GM23338 (cell line): ENCODE measurements at regions not wholly inside any gene's neighbourhood (a gene's known extent, or its start where the extent isn't known, plus 50 kb on each side); places are given as distances from the start of the nearest gene placed in this dataset.

ENCODE experiments used
- ATAC-seq: fragments of 200-7000 bp; cut with Tn5 transposase; 3 replicates; pipeline ENCODE4 v1.9.1; 2020
- DNase-seq: peaks from one replicate; pipeline ENCODE4 v3.0.0-alpha.2; 2015; ENCODE audit warnings: low spot score
- H2AFZ ChIP-seq: fragments of 200-600 bp; sonication (generic); 2 replicates; pipeline ENCODE4 v1.8.0; 2016; ENCODE audit warnings: antibody characterized with exemption, mild to moderate bottlenecking, moderate library complexity
- H3F3A ChIP-seq: fragments of 200-600 bp; sonication (generic); replicated peaks from 2 replicates; pipeline ENCODE4 v1.8.0; 2017; ENCODE audit warnings: antibody characterized with exemption, mixed run types, low read depth
- H3K27ac ChIP-seq: fragments of 200-600 bp; sonication (generic); 2 replicates; pipeline ENCODE4 v1.6.1; 2016; ENCODE audit warnings: low read depth
- H3K27me3 ChIP-seq: fragments of 200-600 bp; sonication (generic); 2 replicates; pipeline ENCODE4 v1.8.0; 2016; ENCODE audit warnings: mild to moderate bottlenecking, mixed run types, moderate library complexity; ENCODE audit not compliant: insufficient read depth
- H3K36me3 ChIP-seq: fragments of 200-600 bp; sonication (generic); 2 replicates; pipeline ENCODE4 v1.8.0; 2016; ENCODE audit warnings: mild to moderate bottlenecking; ENCODE audit not compliant: insufficient read depth
- H3K4me1 ChIP-seq: fragments of 200-600 bp; sonication (generic); 2 replicates; pipeline ENCODE4 v1.8.0; 2016; ENCODE audit warnings: mild to moderate bottlenecking, moderate library complexity; ENCODE audit not compliant: insufficient read depth
- H3K4me2 ChIP-seq: fragments of 200-600 bp; sonication (generic); 2 replicates; pipeline ENCODE4 v1.7.1; 2017; ENCODE audit warnings: mixed run types
- H3K4me3 ChIP-seq: fragments of 200-600 bp; sonication (generic); 2 replicates; pipeline ENCODE4 v1.6.1; 2016; ENCODE audit warnings: mixed run types
- H3K79me2 ChIP-seq: fragments of 200-600 bp; sonication (generic); replicated peaks from 2 replicates; pipeline ENCODE4 v1.8.0; 2017; ENCODE audit warnings: mild to moderate bottlenecking; ENCODE audit not compliant: insufficient read depth
- H3K9me2 ChIP-seq: fragments of 200-600 bp; sonication (generic); 2 replicates; pipeline ENCODE4 v1.8.0; 2017; ENCODE audit not compliant: insufficient read depth
- H4K20me1 ChIP-seq: fragments of 200-600 bp; sonication (generic); replicated peaks from 2 replicates; pipeline ENCODE4 v1.8.0; 2017; ENCODE audit warnings: mild to moderate bottlenecking; ENCODE audit not compliant: insufficient read depth
- H3K27ac Mint-ChIP-seq: 2 replicates; pipeline ENCODE4 v1.8.0; 2020; ENCODE audit warnings: inconsistent platforms, mild to moderate bottlenecking, moderate library complexity, mixed read lengths
- H3K27me3 Mint-ChIP-seq: 3 replicates; pipeline ENCODE4 v1.8.0; 2022; ENCODE audit warnings: low read depth, mild to moderate bottlenecking, moderate library complexity, mixed read lengths, inconsistent platforms; ENCODE audit not compliant: insufficient read depth, poor library complexity
- H3K36me3 Mint-ChIP-seq: 3 replicates; pipeline ENCODE4 v1.8.0; 2021; ENCODE audit warnings: low read depth, mild to moderate bottlenecking, inconsistent platforms, moderate library complexity, mixed read lengths
- H3K4me1 Mint-ChIP-seq: 3 replicates; pipeline ENCODE4 v1.8.0; 2020; ENCODE audit warnings: mild to moderate bottlenecking, inconsistent platforms, mixed read lengths
- H3K4me3 Mint-ChIP-seq: 3 replicates; pipeline ENCODE4 v1.8.0; 2021; ENCODE audit warnings: moderate library complexity, mild to moderate bottlenecking, inconsistent platforms, mixed read lengths
- H3K9me3 Mint-ChIP-seq: 3 replicates; pipeline ENCODE4 v1.8.0; 2020; ENCODE audit warnings: moderate library complexity, mild to moderate bottlenecking, inconsistent platforms, mixed read lengths
- CTCF ChIP-seq, 2 experiments: fragments of 200-600 bp in 1 of 2; sonication (generic) in 1 of 2; conservative IDR thresholded peaks; 2 replicates each; pipeline versions ENCODE4 v1.5.1 to v1.6.1; 2016 to 2017; ENCODE audit warnings: antibody characterized with exemption in 2 of 2, low read depth in 2 of 2, mild to moderate bottlenecking in 2 of 2, moderate library complexity in 1 of 2
- EZH2 ChIP-seq: fragments of 200-600 bp; sonication (generic); IDR thresholded peaks from one replicate; pipeline ENCODE4 v1.8.0; 2017; ENCODE audit warnings: antibody characterized with exemption, mild to moderate bottlenecking, low read depth; ENCODE audit not compliant: unreplicated experiment
- EZH2phosphoT487 ChIP-seq: fragments of 200-600 bp; sonication (generic); IDR thresholded peaks from one replicate; pipeline ENCODE4 v1.8.1; 2018; ENCODE audit warnings: antibody characterized with exemption; ENCODE audit not compliant: unreplicated experiment
- JUNB ChIP-seq: IDR thresholded peaks from one replicate; pipeline ENCODE4 v1.6.1; 2016; ENCODE audit warnings: antibody characterized with exemption; ENCODE audit not compliant: unreplicated experiment
- NANOG ChIP-seq: IDR thresholded peaks from 2 replicates; pipeline ENCODE4 v1.6.1; 2016; ENCODE audit warnings: antibody characterized with exemption, borderline replicate concordance
- STAT1 ChIP-seq: IDR thresholded peaks from one replicate; pipeline ENCODE4 v1.6.1; 2016; ENCODE audit warnings: antibody characterized with exemption; ENCODE audit not compliant: unreplicated experiment
- ZNF114 ChIP-seq: fragments of 250-450 bp; sonication (Bioruptor Pico); IDR thresholded peaks from 2 replicates; pipeline ENCODE4 v1.5.0; 2020; ENCODE audit warnings: mild to moderate bottlenecking, moderate library complexity
- ZNF331 ChIP-seq: fragments of 250-450 bp; sonication (Bioruptor Pico); IDR thresholded peaks from 2 replicates; pipeline ENCODE4 v1.5.0; 2020; ENCODE audit warnings: low read depth, mild to moderate bottlenecking, moderate library complexity
- ZNF462 ChIP-seq: fragments of 250-450 bp; sonication (Bioruptor Pico); IDR thresholded peaks from 2 replicates; pipeline ENCODE4 v1.5.0; 2020; ENCODE audit warnings: mild to moderate bottlenecking, moderate library complexity
- TF ChIP-seq, protein P1 (sequence below): IDR thresholded peaks from one replicate; pipeline ENCODE4 v1.6.1; 2018; ENCODE audit warnings: antibody characterized with exemption; ENCODE audit not compliant: unreplicated experiment
- TF ChIP-seq, protein P2 (sequence below): IDR thresholded peaks from 2 replicates; pipeline ENCODE4 v1.6.1; 2016; ENCODE audit warnings: antibody characterized with exemption

GRCh38 chr7:47685151-47685550, 103.2 kb upstream of the TNS3 start:
- Mint-ChIP-seq H3K9me3 (no peaks in the 10 kb centered on the region), H3K4me1 (peaks cover 19% of the 10 kb centered on the region), H3K27me3 (peaks cover 4% of the 10 kb centered on the region), H3K36me3 (no peaks in the 10 kb centered on the region), H3K27ac (no peak overlapping the region), H3K4me3 (no peak overlapping the region)
- H3K4me3 ChIP-seq = no peak overlapping the region
- H3K4me1 ChIP-seq = peaks cover 5% of the 10 kb centered on the region
- DNase-seq (no peak), ATAC-seq (no peak)
- no peaks in the 10 kb centered on the region for H3K27me3 ChIP-seq
- H3F3A ChIP-seq = no peaks in the 10 kb centered on the region
- no peaks in the 10 kb centered on the region for H4K20me1 ChIP-seq
- TF ChIP-seq EZH2phosphoT487 (no peak), STAT1 (no peak), EZH2 (no peak), ZNF462 (CRISPR knock-in tag) (no peak), ZNF114 (CRISPR knock-in tag) (no peak), NANOG (no peak), JUNB (no peak), CTCF (conservative IDR thresholded peaks at IDR 0.05; ENCODE audit: low read depth in 2 of 2) (no peak), ZNF331 (CRISPR knock-in tag) (no peak)
- TF ChIP-seq, protein P1, sequence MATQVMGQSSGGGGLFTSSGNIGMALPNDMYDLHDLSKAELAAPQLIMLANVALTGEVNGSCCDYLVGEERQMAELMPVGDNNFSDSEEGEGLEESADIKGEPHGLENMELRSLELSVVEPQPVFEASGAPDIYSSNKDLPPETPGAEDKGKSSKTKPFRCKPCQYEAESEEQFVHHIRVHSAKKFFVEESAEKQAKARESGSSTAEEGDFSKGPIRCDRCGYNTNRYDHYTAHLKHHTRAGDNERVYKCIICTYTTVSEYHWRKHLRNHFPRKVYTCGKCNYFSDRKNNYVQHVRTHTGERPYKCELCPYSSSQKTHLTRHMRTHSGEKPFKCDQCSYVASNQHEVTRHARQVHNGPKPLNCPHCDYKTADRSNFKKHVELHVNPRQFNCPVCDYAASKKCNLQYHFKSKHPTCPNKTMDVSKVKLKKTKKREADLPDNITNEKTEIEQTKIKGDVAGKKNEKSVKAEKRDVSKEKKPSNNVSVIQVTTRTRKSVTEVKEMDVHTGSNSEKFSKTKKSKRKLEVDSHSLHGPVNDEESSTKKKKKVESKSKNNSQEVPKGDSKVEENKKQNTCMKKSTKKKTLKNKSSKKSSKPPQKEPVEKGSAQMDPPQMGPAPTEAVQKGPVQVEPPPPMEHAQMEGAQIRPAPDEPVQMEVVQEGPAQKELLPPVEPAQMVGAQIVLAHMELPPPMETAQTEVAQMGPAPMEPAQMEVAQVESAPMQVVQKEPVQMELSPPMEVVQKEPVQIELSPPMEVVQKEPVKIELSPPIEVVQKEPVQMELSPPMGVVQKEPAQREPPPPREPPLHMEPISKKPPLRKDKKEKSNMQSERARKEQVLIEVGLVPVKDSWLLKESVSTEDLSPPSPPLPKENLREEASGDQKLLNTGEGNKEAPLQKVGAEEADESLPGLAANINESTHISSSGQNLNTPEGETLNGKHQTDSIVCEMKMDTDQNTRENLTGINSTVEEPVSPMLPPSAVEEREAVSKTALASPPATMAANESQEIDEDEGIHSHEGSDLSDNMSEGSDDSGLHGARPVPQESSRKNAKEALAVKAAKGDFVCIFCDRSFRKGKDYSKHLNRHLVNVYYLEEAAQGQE = no peak
- TF ChIP-seq, protein P2, sequence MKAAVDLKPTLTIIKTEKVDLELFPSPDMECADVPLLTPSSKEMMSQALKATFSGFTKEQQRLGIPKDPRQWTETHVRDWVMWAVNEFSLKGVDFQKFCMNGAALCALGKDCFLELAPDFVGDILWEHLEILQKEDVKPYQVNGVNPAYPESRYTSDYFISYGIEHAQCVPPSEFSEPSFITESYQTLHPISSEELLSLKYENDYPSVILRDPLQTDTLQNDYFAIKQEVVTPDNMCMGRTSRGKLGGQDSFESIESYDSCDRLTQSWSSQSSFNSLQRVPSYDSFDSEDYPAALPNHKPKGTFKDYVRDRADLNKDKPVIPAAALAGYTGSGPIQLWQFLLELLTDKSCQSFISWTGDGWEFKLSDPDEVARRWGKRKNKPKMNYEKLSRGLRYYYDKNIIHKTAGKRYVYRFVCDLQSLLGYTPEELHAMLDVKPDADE = no peak
- H3K4me2 ChIP-seq = no peak overlapping the region
- no peak overlapping the region for H3K27ac ChIP-seq
- peaks cover 2% of the 10 kb centered on the region; the same call in 1 of the 2 replicates for H3K9me2 ChIP-seq
- H3K79me2 ChIP-seq = no peaks in the 10 kb centered on the region
- H2AFZ ChIP-seq = no peak overlapping the region
- H3K36me3 ChIP-seq = no peaks in the 10 kb centered on the region
